IMR-90 (cell line): ENCODE measurements at regions not wholly inside any gene's neighbourhood (a gene's known extent, or its start where the extent isn't known, plus 50 kb on each side); places are given as distances from the start of the nearest gene placed in this dataset.

ENCODE experiments used
- ATAC-seq: fragments of 200-7000 bp; cut with Tn5 transposase; 2 replicates; pipeline ENCODE4 v1.9.1; 2020; ENCODE audit warnings: low read depth, mild to moderate bottlenecking, moderate library complexity
- BruUV-seq: library from RNA; stranded (reverse); fragments of 400-500 nt; replicated peaks from 2 replicates; lab custom pipeline; 2021; lab: Mats Ljungman, UMichigan
- CTCF ChIA-PET: fragments of 300-600 bp; formaldehyde crosslinking; extraction: SDS; loops from one replicate; lab custom pipeline; 2021; ENCODE audit warnings: antibody characterized with exemption; lab: Yijun Ruan, JAX
- POLR2A ChIA-PET: fragments of 300-600 bp; sonication (Branson Sonifier 250); formaldehyde crosslinking; loops from one replicate; lab custom pipeline; 2022; ENCODE audit warnings: antibody characterized with exemption; ENCODE audit not compliant: unreplicated experiment; lab: Charles Lee
- DNase-seq: peaks from one replicate; pipeline ENCODE4 v3.0.0; 2013
- H2AFZ ChIP-seq: replicated peaks from 2 replicates; pipeline ENCODE3; 2013; ENCODE audit warnings: low read length, mild to moderate bottlenecking; ENCODE audit not compliant: poor library complexity
- H2AK5ac ChIP-seq: 2 replicates; pipeline ENCODE4 v1.6.1; 2013; ENCODE audit warnings: low read depth, low read length, inconsistent platforms
- H2AK9ac ChIP-seq: replicated peaks from 2 replicates; pipeline ENCODE3; 2013; ENCODE audit warnings: mild to moderate bottlenecking, low read depth, low read length, moderate library complexity; ENCODE audit not compliant: poor library complexity
- H2BK120ac ChIP-seq: 2 replicates; pipeline ENCODE4 v1.6.1; 2013; ENCODE audit warnings: low read depth, low read length, inconsistent platforms
- H2BK15ac ChIP-seq: 3 replicates; pipeline ENCODE4 v1.6.1; 2013; ENCODE audit warnings: low read depth, low read length, inconsistent platforms
- H2BK20ac ChIP-seq: 2 replicates; pipeline ENCODE4 v1.6.1; 2013; ENCODE audit warnings: low read depth, mild to moderate bottlenecking, inconsistent platforms, low read length, moderate library complexity
- H2BK5ac ChIP-seq: 2 replicates; pipeline ENCODE4 v1.6.1; 2013; ENCODE audit warnings: mild to moderate bottlenecking, low read depth, low read length, inconsistent platforms; ENCODE audit not compliant: poor library complexity, severe bottlenecking
- H3K14ac ChIP-seq: replicated peaks from 2 replicates; pipeline ENCODE4 v1.6.1; 2013; ENCODE audit warnings: low read depth, low read length, inconsistent platforms
- H3K18ac ChIP-seq: 2 replicates; pipeline ENCODE4 v1.6.1; 2013; ENCODE audit warnings: low read depth, low read length, control low read depth
- H3K23ac ChIP-seq: 2 replicates; pipeline ENCODE4 v1.6.1; 2013; ENCODE audit warnings: low read depth, low read length, inconsistent platforms
- H3K27ac ChIP-seq: 2 replicates; pipeline ENCODE4 v1.5.1; 2013; ENCODE audit warnings: mild to moderate bottlenecking, control low read depth, low read length; ENCODE audit not compliant: insufficient read depth
- H3K27me3 ChIP-seq: 2 replicates; pipeline ENCODE4 v1.6.1; 2013; ENCODE audit warnings: low read length; ENCODE audit not compliant: control insufficient read depth, insufficient read depth
- H3K36me3 ChIP-seq: 2 replicates; pipeline ENCODE4 v1.6.1; 2013; ENCODE audit warnings: low read length, mixed read lengths; ENCODE audit not compliant: control insufficient read depth, insufficient read depth
- H3K4ac ChIP-seq: 2 replicates; pipeline ENCODE4 v1.6.1; 2013; ENCODE audit warnings: low read depth, low read length, inconsistent platforms
- H3K4me1 ChIP-seq: 2 replicates; pipeline ENCODE4 v1.6.1; 2013; ENCODE audit warnings: low read length, mixed read lengths; ENCODE audit not compliant: control insufficient read depth, insufficient read depth
- H3K4me2 ChIP-seq: 2 replicates; pipeline ENCODE4 v1.6.1; 2013; ENCODE audit warnings: low read depth, mild to moderate bottlenecking, control low read depth, low read length, moderate library complexity
- H3K4me3 ChIP-seq: 2 replicates; pipeline ENCODE4 v1.5.1; 2013; ENCODE audit warnings: low read depth, mild to moderate bottlenecking, control low read depth, low read length, moderate library complexity; ENCODE audit not compliant: insufficient read depth
- H3K56ac ChIP-seq: 2 replicates; pipeline ENCODE4 v1.6.1; 2013; ENCODE audit warnings: low read length, inconsistent platforms; ENCODE audit not compliant: insufficient read depth; ENCODE audit errors: extremely low read depth
- H3K79me1 ChIP-seq, 2 experiments: 2 replicates each; pipeline ENCODE4 v1.6.1; 2013; ENCODE audit warnings: low read length in 2 of 2, inconsistent platforms in 1 of 2, low read depth in 1 of 2
- H3K9ac ChIP-seq: 2 replicates; pipeline ENCODE4 v1.6.1; 2013; ENCODE audit warnings: low read depth, low read length, control low read depth
- H3K9me1 ChIP-seq: 2 replicates; pipeline ENCODE4 v1.6.1; 2013; ENCODE audit warnings: low read length, inconsistent platforms; ENCODE audit not compliant: insufficient read depth
- H3K9me3 ChIP-seq: 2 replicates; pipeline ENCODE4 v1.6.1; 2013; ENCODE audit warnings: low read length; ENCODE audit not compliant: control insufficient read depth, insufficient read depth
- H4K20me1 ChIP-seq: 2 replicates; pipeline ENCODE4 v1.6.1; 2013; ENCODE audit warnings: low read length, inconsistent platforms; ENCODE audit not compliant: insufficient read depth
- H4K5ac ChIP-seq: 2 replicates; pipeline ENCODE4 v1.6.1; 2013; ENCODE audit warnings: mild to moderate bottlenecking, low read depth, low read length, control low read depth
- H4K8ac ChIP-seq, 2 experiments: 2 replicates each; pipeline ENCODE4 v1.6.1; 2013; ENCODE audit warnings: low read depth in 2 of 2, low read length in 2 of 2, control low read depth in 1 of 2, inconsistent platforms in 1 of 2
- H4K91ac ChIP-seq: 2 replicates; pipeline ENCODE4 v1.6.1; 2013; ENCODE audit warnings: low read depth, low read length, inconsistent platforms; ENCODE audit not compliant: insufficient read depth
- CEBPB ChIP-seq: IDR thresholded peaks from 2 replicates; pipeline ENCODE4 v1.6.1; 2012; ENCODE audit warnings: low read depth, low read length, improper control_type of control experiment
- CTCF ChIP-seq: conservative IDR thresholded peaks from 2 replicates; pipeline ENCODE4 v1.5.1; 2012; ENCODE audit warnings: mild to moderate bottlenecking, low read depth, low read length, improper control_type of control experiment
- ELK1 ChIP-seq: fragments of 150-350 bp; IDR thresholded peaks from 2 replicates; pipeline ENCODE4 v1.6.1; 2016; ENCODE audit warnings: low read depth, mild to moderate bottlenecking, low read length, moderate library complexity, borderline replicate concordance
- FOS ChIP-seq: fragments of 150-350 bp; IDR thresholded peaks from 2 replicates; pipeline ENCODE4 v1.6.1; 2016; ENCODE audit warnings: low read depth, low read length
- MAFK ChIP-seq: IDR thresholded peaks from 2 replicates; pipeline ENCODE4 v1.6.1; 2012; ENCODE audit warnings: low read depth, low read length, improper control_type of control experiment
- MAZ ChIP-seq: IDR thresholded peaks from 2 replicates; pipeline ENCODE4 v1.6.1; 2012; ENCODE audit warnings: low read depth, mild to moderate bottlenecking, low read length, improper control_type of control experiment, moderate library complexity, borderline replicate concordance
- NFE2L2 ChIP-seq: fragments of 150-350 bp; IDR thresholded peaks from 2 replicates; pipeline ENCODE4 v1.6.1; 2016; ENCODE audit warnings: low read depth, mild to moderate bottlenecking, low read length
- POLR2A ChIP-seq: IDR thresholded peaks from 2 replicates; pipeline ENCODE4 v1.6.1; 2012; ENCODE audit warnings: mild to moderate bottlenecking, low read depth, low read length
- RAD21 ChIP-seq: IDR thresholded peaks from 2 replicates; pipeline ENCODE4 v1.6.1; 2012; ENCODE audit warnings: low read length, improper control_type of control experiment
- RCOR1 ChIP-seq: IDR thresholded peaks from 2 replicates; pipeline ENCODE4 v1.6.1; 2012; ENCODE audit warnings: mild to moderate bottlenecking, low read length, improper control_type of control experiment; ENCODE audit not compliant: insufficient replicate concordance
- RFX5 ChIP-seq: IDR thresholded peaks from 2 replicates; pipeline ENCODE4 v1.8.0; 2012; ENCODE audit warnings: low read depth, mild to moderate bottlenecking, low read length, moderate library complexity
- USF2 ChIP-seq: fragments of 150-350 bp; IDR thresholded peaks from 2 replicates; pipeline ENCODE4 v1.6.1; 2017; ENCODE audit warnings: mild to moderate bottlenecking, antibody characterized with exemption, low read length, low read depth
- WGBS, 2 experiments: methylation state at CpG; one replicate each; pipeline versions ENCODE4 v1.1.5 to v1.1.7; 2013; ENCODE audit warnings: missing lambda C conversion rate in 2 of 2; ENCODE audit not compliant: insufficient read length in 1 of 2; ENCODE audit errors: extremely low coverage in 2 of 2; 5-methylcytosine and 5-hydroxymethylcytosine counted together
- dilution Hi-C: fragments of 300-500 bp; cut with HindIII; formaldehyde crosslinking; loops from one replicate; pipeline ENCODE4 v1.14.3; 2018; ENCODE audit warnings: low sequenced_read_pairs; ENCODE audit not compliant: unreplicated experiment
- in situ Hi-C: fragments of 300-500 bp; cut with MboI; formaldehyde crosslinking; loops from 3 replicates; pipeline ENCODE4 v1.14.3; 2019; ENCODE audit warnings: low sequenced_read_pairs, inconsistent platforms, mixed read lengths
- intact Hi-C: fragments of 100-400 bp; cut with micrococcal nuclease; formaldehyde crosslinking; loops from 2 replicates; pipeline ENCODE4 v1.10.0; 2022

- POLR2A ChIA-PET, result no interaction called here
- BruUV-seq, result no TSS peak
- in situ Hi-C loops, result no loop called here
These were observed 1113.0 kb downstream of the CBLN2 start for GRCh38 chr18:71431171-71431570.

More at GRCh38 chr18:71431171-71431570, 1113.0 kb downstream of the CBLN2 start:
- DNase-seq, result no peak
- Histone ChIP-seq H3K23ac (no peak overlapping the region), H2AK5ac (no peak overlapping the region), H2BK5ac (no peak overlapping the region), H3K79me1 (no peaks in the 10 kb centered on the region), H3K9ac (no peak overlapping the region), H2BK15ac (no peak overlapping the region), H4K91ac (no peak overlapping the region), H3K9me3 (peaks cover 4% of the 10 kb centered on the region; the same call in 1 of the 2 replicates), H2BK120ac (no peak overlapping the region), H4K5ac (no peak overlapping the region), H4K8ac (no peak overlapping the region), H3K4ac (no peak overlapping the region), H3K27ac (no peak overlapping the region), H3K9me1 (no peaks in the 10 kb centered on the region), H3K56ac (no peak overlapping the region), H2BK20ac (no peak overlapping the region), H3K36me3 (no peaks in the 10 kb centered on the region), H2AK9ac (no peak overlapping the region), H3K14ac (no peak overlapping the region), H3K4me2 (no peak overlapping the region), H3K27me3 (no peaks in the 10 kb centered on the region), H3K4me1 (no peaks in the 10 kb centered on the region), H2AFZ (no peak overlapping the region), H3K4me3 (no peak overlapping the region), H4K20me1 (no peaks in the 10 kb centered on the region), H3K18ac (no peak overlapping the region)
- WGBS, 2 experiments, result no CpG with 5 or more reads among the region's 5 CpGs
- CTCF ChIA-PET, result no interaction called here
- dilution Hi-C loops, result no loop called here
- ATAC-seq, result no peak
- TF ChIP-seq RAD21 (no peak), MAZ (no peak), POLR2A (no peak), FOS (no peak), MAFK (no peak), RFX5 (no peak), NFE2L2 (no peak), CEBPB (no peak), USF2 (no peak), ELK1 (no peak), CTCF (no peak), RCOR1 (no peak)
- intact Hi-C loops, result no loop called here
